WTC11 (cell line): ENCODE measurements at regions not wholly inside any gene's neighbourhood (a gene's known extent, or its start where the extent isn't known, plus 50 kb on each side); places are given as distances from the start of the nearest gene placed in this dataset.

Source experiments
- ATAC-seq: fragments of 200-7000 bp; cut with Tn5 transposase; 2 replicates; pipeline ENCODE4 v1.10.0; 2021; ENCODE audit warnings: mild to moderate bottlenecking, moderate library complexity
- CTCF ChIA-PET: fragments of 300-600 bp; sonication (Branson Sonifier 250); formaldehyde crosslinking; loops from one replicate; lab custom pipeline; 2021; ENCODE audit warnings: antibody characterized with exemption; lab: Charles Lee
- POLR2A ChIA-PET: fragments of 350-600 bp; sonication (Branson Sonifier 250); formaldehyde crosslinking; loops from one replicate; lab custom pipeline; 2021; ENCODE audit warnings: antibody characterized with exemption; lab: Charles Lee
- DNase-seq: peaks from one replicate; pipeline ENCODE4 v3.0.0; 2021; ENCODE audit warnings: low spot score
- H3K27ac Mint-ChIP-seq: 2 replicates; pipeline ENCODE4 v1.8.0; 2021; ENCODE audit warnings: mixed read lengths
- H3K27me3 Mint-ChIP-seq: 2 replicates; pipeline ENCODE4 v1.8.0; 2021; ENCODE audit warnings: low read depth, mild to moderate bottlenecking, moderate library complexity, mixed read lengths
- H3K36me3 Mint-ChIP-seq: 2 replicates; pipeline ENCODE4 v1.8.0; 2021; ENCODE audit warnings: mixed read lengths
- H3K4me1 Mint-ChIP-seq: 2 replicates; pipeline ENCODE4 v1.8.0; 2022; ENCODE audit warnings: mixed read lengths
- H3K4me3 Mint-ChIP-seq: 2 replicates; pipeline ENCODE4 v1.8.0; 2021; ENCODE audit warnings: mild to moderate bottlenecking, moderate library complexity, mixed read lengths
- H3K9me3 Mint-ChIP-seq: 2 replicates; pipeline ENCODE4 v1.8.0; 2021; ENCODE audit warnings: mixed read lengths
- AR ChIP-seq: fragments of 250-450 bp; sonication (Bioruptor Pico); IDR thresholded peaks from 2 replicates; pipeline ENCODE4 v1.9.0; 2021; ENCODE audit warnings: mild to moderate bottlenecking
- FOXP1 ChIP-seq: sonication (generic); formaldehyde crosslinking; IDR thresholded peaks from 2 replicates; pipeline ENCODE4 v1.8.0; 2022; ENCODE audit warnings: missing genetic modification reagents, mild to moderate bottlenecking, moderate library complexity, borderline replicate concordance
- NR2C2 ChIP-seq: sonication (generic); formaldehyde crosslinking; IDR thresholded peaks from 2 replicates; pipeline ENCODE4 v1.8.0; 2022; ENCODE audit warnings: mild to moderate bottlenecking, missing genetic modification reagents
- PREB ChIP-seq: sonication (generic); formaldehyde crosslinking; IDR thresholded peaks from 2 replicates; pipeline ENCODE4 v1.8.1; 2022; ENCODE audit warnings: mild to moderate bottlenecking, missing genetic modification reagents, moderate library complexity, borderline replicate concordance
- RORB ChIP-seq: fragments of 250-450 bp; sonication (Bioruptor Pico); IDR thresholded peaks from 2 replicates; pipeline ENCODE4 v1.9.0; 2021; ENCODE audit warnings: mild to moderate bottlenecking
- SMAD3 ChIP-seq: sonication (generic); formaldehyde crosslinking; IDR thresholded peaks from 2 replicates; pipeline ENCODE4 v1.8.0; 2022; ENCODE audit warnings: missing genetic modification reagents, mild to moderate bottlenecking, borderline replicate concordance
- STAT6 ChIP-seq: sonication (generic); formaldehyde crosslinking; conservative IDR thresholded peaks from 2 replicates; pipeline ENCODE4 v1.8.1; 2023; ENCODE audit warnings: mild to moderate bottlenecking, low read depth, missing genetic modification reagents, moderate library complexity
- TEAD4 ChIP-seq: sonication (generic); formaldehyde crosslinking; IDR thresholded peaks from 2 replicates; pipeline ENCODE4 v1.8.0; 2022; ENCODE audit warnings: mild to moderate bottlenecking, missing genetic modification reagents
- ZNF219 ChIP-seq: sonication (generic); formaldehyde crosslinking; IDR thresholded peaks from 2 replicates; pipeline ENCODE4 v1.8.0; 2023; ENCODE audit warnings: missing genetic modification reagents, mild to moderate bottlenecking, borderline replicate concordance
- ZNF317 ChIP-seq: sonication (generic); formaldehyde crosslinking; IDR thresholded peaks from 2 replicates; pipeline ENCODE4 v1.8.1; 2023; ENCODE audit warnings: low read depth, mild to moderate bottlenecking, moderate library complexity, missing genetic modification reagents, borderline replicate concordance
- TF ChIP-seq, protein P1 (sequence below): sonication (generic); formaldehyde crosslinking; IDR thresholded peaks from 2 replicates; pipeline ENCODE4 v1.8.1; 2023; ENCODE audit warnings: mild to moderate bottlenecking, missing genetic modification reagents, moderate library complexity
- TF ChIP-seq, protein P2 (sequence below): sonication (generic); formaldehyde crosslinking; IDR thresholded peaks from 2 replicates; pipeline ENCODE4 v1.8.0; 2023; ENCODE audit warnings: missing genetic modification reagents, mild to moderate bottlenecking, borderline replicate concordance

DNA sequence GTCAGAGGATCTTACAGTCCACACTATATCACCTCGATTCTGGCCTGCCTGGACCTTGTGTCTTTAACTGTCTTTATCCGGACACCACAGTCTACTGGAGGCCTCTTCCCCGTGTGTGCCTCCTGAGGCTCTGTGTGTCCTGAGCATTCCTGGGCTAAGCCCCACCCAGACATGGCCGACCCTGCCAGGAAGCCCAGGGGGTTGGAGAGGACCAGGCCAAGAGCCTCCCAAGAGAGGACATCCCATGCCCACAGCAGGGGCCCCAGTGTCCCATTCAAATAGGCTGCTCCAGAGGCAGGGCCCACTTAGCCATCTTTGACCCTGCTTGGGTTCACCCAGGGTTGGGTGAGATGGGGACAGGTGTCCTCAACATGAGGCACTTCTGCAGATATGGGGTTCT is 84.7 kb upstream of the OTOS start:
- TF ChIP-seq RORB (no peak), ZNF317 (CRISPR knock-in tag) (no peak)
- Mint-ChIP-seq H3K27me3 (peaks cover 14% of the 10 kb centered on the region), H3K36me3 (no peaks in the 10 kb centered on the region; the same call in 1 of the 2 replicates), H3K27ac (no peak overlapping the region), H3K4me1 (no peaks in the 10 kb centered on the region), H3K9me3 (peaks cover 38% of the 10 kb centered on the region), H3K4me3 (no peak overlapping the region)
- POLR2A ChIA-PET: no interaction called here
- DNase-seq: no peak
- ATAC-seq: no peak
- CTCF ChIA-PET: interaction anchor here (2.4 kb wide), 1 partner anchor 8 kb away, joined by 6 read pairs; no protein-coding TSS in a partner anchor

DNA sequence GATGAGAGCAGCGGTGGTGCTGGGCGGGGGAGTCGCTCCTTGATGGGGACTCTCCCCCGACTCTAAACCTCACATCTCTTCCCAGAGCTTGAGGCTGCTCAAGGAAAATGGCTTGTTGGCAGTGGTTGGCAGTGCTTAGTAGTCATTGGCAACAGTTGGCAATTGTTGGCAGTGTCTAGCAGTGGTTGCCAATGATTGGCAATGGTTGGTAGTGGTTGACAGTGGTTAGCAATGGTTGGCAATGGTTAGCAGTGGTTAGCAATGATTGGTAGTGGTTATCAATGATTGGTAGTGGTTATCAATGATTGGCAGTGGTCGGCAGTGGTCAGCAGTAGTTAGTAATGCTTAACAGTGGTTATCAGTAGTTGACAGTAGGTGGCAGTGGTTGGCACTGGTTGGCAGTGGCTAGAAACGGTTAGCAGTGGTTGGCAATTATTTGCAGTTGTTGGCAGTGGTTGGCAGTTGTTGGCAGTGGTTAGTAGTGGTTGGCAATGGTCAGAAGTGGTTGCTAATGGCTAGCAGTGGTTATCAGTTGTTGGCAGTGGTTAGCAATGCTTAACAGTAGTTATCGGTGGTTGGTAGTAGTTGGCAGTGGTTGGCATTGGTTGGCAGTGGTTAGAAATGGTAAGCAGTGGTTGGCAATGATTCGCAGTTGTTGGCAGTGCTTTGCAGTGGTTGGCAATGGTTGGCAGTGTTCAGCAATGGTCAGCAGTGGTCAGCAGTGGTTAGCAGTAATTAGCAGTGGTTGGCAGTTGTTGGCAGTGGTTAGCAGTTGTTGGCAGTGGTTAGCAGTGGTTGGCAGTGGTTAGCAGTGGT is 85.4 kb upstream of the OTOS start:
- POLR2A ChIA-PET: no interaction called here
- DNase-seq: no peak
- peaks cover 41% of the 10 kb centered on the region for H3K9me3 Mint-ChIP-seq
- no peak overlapping the region for H3K27ac Mint-ChIP-seq
- no peaks in the 10 kb centered on the region; the same call in 1 of the 2 replicates for H3K36me3 Mint-ChIP-seq
- TF ChIP-seq, protein P1, sequence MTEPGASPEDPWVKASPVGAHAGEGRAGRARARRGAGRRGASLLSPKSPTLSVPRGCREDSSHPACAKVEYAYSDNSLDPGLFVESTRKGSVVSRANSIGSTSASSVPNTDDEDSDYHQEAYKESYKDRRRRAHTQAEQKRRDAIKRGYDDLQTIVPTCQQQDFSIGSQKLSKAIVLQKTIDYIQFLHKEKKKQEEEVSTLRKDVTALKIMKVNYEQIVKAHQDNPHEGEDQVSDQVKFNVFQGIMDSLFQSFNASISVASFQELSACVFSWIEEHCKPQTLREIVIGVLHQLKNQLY (CRISPR knock-in tag): no peak
- TF ChIP-seq SMAD3 (CRISPR knock-in tag) (no peak), STAT6 (CRISPR knock-in tag) (no peak)
- TF ChIP-seq, protein P2, sequence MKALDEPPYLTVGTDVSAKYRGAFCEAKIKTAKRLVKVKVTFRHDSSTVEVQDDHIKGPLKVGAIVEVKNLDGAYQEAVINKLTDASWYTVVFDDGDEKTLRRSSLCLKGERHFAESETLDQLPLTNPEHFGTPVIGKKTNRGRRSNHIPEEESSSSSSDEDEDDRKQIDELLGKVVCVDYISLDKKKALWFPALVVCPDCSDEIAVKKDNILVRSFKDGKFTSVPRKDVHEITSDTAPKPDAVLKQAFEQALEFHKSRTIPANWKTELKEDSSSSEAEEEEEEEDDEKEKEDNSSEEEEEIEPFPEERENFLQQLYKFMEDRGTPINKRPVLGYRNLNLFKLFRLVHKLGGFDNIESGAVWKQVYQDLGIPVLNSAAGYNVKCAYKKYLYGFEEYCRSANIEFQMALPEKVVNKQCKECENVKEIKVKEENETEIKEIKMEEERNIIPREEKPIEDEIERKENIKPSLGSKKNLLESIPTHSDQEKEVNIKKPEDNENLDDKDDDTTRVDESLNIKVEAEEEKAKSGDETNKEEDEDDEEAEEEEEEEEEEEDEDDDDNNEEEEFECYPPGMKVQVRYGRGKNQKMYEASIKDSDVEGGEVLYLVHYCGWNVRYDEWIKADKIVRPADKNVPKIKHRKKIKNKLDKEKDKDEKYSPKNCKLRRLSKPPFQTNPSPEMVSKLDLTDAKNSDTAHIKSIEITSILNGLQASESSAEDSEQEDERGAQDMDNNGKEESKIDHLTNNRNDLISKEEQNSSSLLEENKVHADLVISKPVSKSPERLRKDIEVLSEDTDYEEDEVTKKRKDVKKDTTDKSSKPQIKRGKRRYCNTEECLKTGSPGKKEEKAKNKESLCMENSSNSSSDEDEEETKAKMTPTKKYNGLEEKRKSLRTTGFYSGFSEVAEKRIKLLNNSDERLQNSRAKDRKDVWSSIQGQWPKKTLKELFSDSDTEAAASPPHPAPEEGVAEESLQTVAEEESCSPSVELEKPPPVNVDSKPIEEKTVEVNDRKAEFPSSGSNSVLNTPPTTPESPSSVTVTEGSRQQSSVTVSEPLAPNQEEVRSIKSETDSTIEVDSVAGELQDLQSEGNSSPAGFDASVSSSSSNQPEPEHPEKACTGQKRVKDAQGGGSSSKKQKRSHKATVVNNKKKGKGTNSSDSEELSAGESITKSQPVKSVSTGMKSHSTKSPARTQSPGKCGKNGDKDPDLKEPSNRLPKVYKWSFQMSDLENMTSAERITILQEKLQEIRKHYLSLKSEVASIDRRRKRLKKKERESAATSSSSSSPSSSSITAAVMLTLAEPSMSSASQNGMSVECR: no peak
- H3K4me3 Mint-ChIP-seq: no peak overlapping the region
- H3K4me1 Mint-ChIP-seq: no peaks in the 10 kb centered on the region
- CTCF ChIA-PET: no interaction called here
- H3K27me3 Mint-ChIP-seq: peaks cover 14% of the 10 kb centered on the region
- no peak for ATAC-seq

DNA sequence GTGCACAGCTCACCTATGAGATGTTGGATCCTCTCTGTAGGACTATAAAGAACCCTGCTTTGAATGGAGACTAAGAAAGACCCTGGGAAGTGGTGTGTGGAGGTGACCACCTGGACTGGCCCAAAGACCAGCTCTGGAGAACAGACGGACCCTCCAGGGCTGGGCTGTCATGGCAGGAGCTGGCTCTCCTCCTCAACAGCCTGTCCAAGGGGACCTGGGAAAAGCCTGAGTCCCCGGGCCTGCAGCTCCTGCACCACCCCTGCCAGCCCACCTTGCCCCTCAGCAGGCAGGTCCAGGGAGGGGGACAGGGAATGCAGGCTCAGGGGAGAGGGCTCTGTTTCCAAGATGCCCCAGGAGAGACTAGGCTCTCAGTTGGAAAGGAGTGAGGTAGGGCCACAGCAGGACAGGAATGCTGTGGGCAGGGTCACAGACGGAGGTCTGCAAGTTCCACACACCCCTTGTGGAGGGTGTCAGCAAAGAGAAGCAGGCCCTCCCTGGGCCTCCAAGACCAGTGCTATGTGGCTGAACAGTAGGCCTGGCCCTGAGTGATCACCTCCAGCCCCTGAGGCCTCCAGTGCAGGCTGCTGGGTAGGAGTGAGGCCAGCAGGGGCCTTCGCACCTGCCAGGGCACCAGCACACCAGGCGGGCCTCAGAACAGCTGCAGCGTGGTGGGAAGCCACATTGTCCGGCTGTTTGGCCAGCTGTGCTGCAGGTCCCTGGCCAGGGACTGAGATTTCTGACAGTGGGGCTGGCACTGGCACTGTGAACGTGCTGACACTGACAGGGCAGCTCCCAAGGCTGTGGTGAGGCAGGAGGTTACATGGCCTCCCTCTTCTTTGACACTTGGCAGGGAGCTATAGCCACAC is 86.4 kb upstream of the OTOS start:
- no peaks in the 10 kb centered on the region for H3K4me1 Mint-ChIP-seq
- DNase-seq (no peak), ATAC-seq (no peak)
- no peak overlapping the region for H3K27ac Mint-ChIP-seq
- H3K27me3 Mint-ChIP-seq: peaks cover 14% of the 10 kb centered on the region
- no peak overlapping the region for H3K4me3 Mint-ChIP-seq
- H3K36me3 Mint-ChIP-seq: no peaks in the 10 kb centered on the region; the same call in 1 of the 2 replicates
- no peak for TF ChIP-seq AR (CRISPR knock-in tag)
- TF ChIP-seq ZNF219 (CRISPR knock-in tag): no peak
- TF ChIP-seq PREB (CRISPR knock-in tag): no peak
- TF ChIP-seq TEAD4 (CRISPR knock-in tag): no peak
- TF ChIP-seq NR2C2 (CRISPR knock-in tag): no peak
- TF ChIP-seq FOXP1 (CRISPR knock-in tag): no peak
- ChIA-PET POLR2A (no interaction called here), CTCF (no interaction called here)
- H3K9me3 Mint-ChIP-seq: peaks cover 41% of the 10 kb centered on the region
